H1 (cell line): ENCODE measurements at regions not wholly inside any gene's neighbourhood (a gene's known extent, or its start where the extent isn't known, plus 50 kb on each side); places are given as distances from the start of the nearest gene placed in this dataset.

ENCODE experiments used
- EGR1 ChIP-seq: IDR thresholded peaks from 2 replicates; pipeline ENCODE4 v1.6.1; 2011; ENCODE audit warnings: low read depth, low read length, borderline replicate concordance
- JUND ChIP-seq: IDR thresholded peaks from 2 replicates; pipeline ENCODE4 v1.6.1; 2011; ENCODE audit warnings: mild to moderate bottlenecking, improper control_type of control experiment, low read length
- RNF2 ChIP-seq: fragments of 200-900, 300-1000 bp; sonication (generic); IDR thresholded peaks from 2 replicates; pipeline ENCODE4 v1.7.1; 2016; ENCODE audit warnings: borderline replicate concordance, low read depth, mild to moderate bottlenecking, antibody characterized with exemption, low read length; ENCODE audit not compliant: poor library complexity, severe bottlenecking; ENCODE audit errors: missing control alignments
- TF ChIP-seq, protein P1 (sequence below): IDR thresholded peaks from 2 replicates; pipeline ENCODE4 v1.6.1; 2011; ENCODE audit warnings: low read depth, mild to moderate bottlenecking, low read length; ENCODE audit not compliant: insufficient read depth

DNA sequence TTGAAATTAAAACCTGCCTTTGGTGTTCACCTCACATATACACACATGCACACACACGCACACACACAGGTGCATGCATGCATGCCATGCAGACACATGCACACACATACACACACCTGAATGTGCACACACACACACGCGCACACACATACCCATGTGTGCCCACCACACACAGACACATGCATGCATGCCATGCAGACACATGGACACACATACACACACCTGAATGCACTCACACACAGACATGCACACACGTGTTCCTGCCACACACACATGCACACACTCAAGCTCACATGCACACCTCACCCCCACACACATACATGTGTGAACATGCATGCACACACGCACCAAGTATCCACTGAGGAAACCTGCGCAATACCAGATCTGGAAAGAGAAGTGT, 136.4 kb downstream of the KLF6 start (continued):
- TF ChIP-seq RNF2 (no peak), EGR1 (no peak), JUND (no peak)
- TF ChIP-seq, protein P1, sequence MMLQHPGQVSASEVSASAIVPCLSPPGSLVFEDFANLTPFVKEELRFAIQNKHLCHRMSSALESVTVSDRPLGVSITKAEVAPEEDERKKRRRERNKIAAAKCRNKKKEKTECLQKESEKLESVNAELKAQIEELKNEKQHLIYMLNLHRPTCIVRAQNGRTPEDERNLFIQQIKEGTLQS = no peak
- TF ChIP-seq, all 59 proteins: peak for 0
